ENCODE measurements at regions not wholly inside any gene's neighbourhood (a gene's known extent, or its start where the extent isn't known, plus 50 kb on each side); places are given as distances from the start of the nearest gene placed in this dataset.

GRCh38 chr7:35499226-35499625 lies 195.7 kb downstream of the HERPUD2 start:
- no peak overlapping the region for H3K27ac ChIP-seq
- no peak for TF ChIP-seq CTCF (conservative IDR thresholded peaks at IDR 0.05)
- no peak for TF ChIP-seq ZFX (IDR thresholded peaks at IDR 0.05)

- TF ChIP-seq CTCF (conservative IDR thresholded peaks at IDR 0.05) = no peak
- no peak for TF ChIP-seq ZFX (IDR thresholded peaks at IDR 0.05)
- no peak overlapping the region for H3K27ac ChIP-seq
These were observed 196.5 kb downstream of the HERPUD2 start for GRCh38 chr7:35498416-35498815.

GRCh38 chr7:35495844-35496243 lies 199.1 kb downstream of the HERPUD2 start:
- TF ChIP-seq ZFX (IDR thresholded peaks at IDR 0.05) (no peak), CTCF (conservative IDR thresholded peaks at IDR 0.05) (no peak)
- H3K27ac ChIP-seq = no peak overlapping the region

- H3K27ac ChIP-seq = no peak overlapping the region
- TF ChIP-seq ZFX (IDR thresholded peaks at IDR 0.05) = no peak
- no peak for TF ChIP-seq CTCF (conservative IDR thresholded peaks at IDR 0.05)
These were observed 199.6 kb downstream of the HERPUD2 start for GRCh38 chr7:35495377-35495776.

- TF ChIP-seq ZFX (IDR thresholded peaks at IDR 0.05) (no peak), CTCF (conservative IDR thresholded peaks at IDR 0.05) (no peak)
These were observed 200.5 kb downstream of the HERPUD2 start for GRCh38 chr7:35494407-35494806.

GRCh38 chr7:35492451-35493175 lies 202.3 kb downstream of the HERPUD2 start:
- no peak overlapping the region for H3K27ac ChIP-seq
- TF ChIP-seq CTCF (conservative IDR thresholded peaks at IDR 0.05) = no peak
- TF ChIP-seq ZFX (IDR thresholded peaks at IDR 0.05) = no peak

More at GRCh38 chr7:35494407-35494806, 200.5 kb downstream of the HERPUD2 start:
- no peak overlapping the region for H3K27ac ChIP-seq

GRCh38 chr7:35491233-35491632 lies 203.7 kb downstream of the HERPUD2 start:
- no peak overlapping the region for H3K27ac ChIP-seq
- TF ChIP-seq CTCF (conservative IDR thresholded peaks at IDR 0.05) (no peak), ZFX (IDR thresholded peaks at IDR 0.05) (no peak)
